ENCODE measurements at regions not wholly inside any gene's neighbourhood (a gene's known extent, or its start where the extent isn't known, plus 50 kb on each side); places are given as distances from the start of the nearest gene placed in this dataset.
"Not testable (repeated sequence)": the region's sequence is repeated elsewhere in the genome, so short reads cannot be mapped to it uniquely, and the experiment has no call there.

DNA sequence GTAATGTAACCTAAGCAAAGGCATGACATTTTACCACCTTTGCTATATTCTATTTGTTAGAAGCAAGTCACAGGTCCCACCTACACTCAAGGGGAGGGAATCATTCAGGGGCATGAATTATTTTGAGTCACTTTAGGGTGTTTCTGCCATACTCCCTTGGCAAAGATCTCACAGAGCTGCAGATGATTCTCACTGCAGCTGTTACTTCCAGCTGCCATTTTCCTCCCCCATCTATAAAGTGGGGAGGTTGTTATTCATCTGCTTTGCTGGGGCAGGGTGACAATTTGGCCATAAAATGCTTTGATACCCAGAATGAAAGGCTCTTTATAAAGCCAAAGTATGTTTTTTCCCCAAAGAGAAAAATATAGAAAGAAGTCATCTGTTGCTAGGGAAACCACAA is 136.5 kb upstream of the SMIM31 start:
- no peak for DNase-seq

DNA sequence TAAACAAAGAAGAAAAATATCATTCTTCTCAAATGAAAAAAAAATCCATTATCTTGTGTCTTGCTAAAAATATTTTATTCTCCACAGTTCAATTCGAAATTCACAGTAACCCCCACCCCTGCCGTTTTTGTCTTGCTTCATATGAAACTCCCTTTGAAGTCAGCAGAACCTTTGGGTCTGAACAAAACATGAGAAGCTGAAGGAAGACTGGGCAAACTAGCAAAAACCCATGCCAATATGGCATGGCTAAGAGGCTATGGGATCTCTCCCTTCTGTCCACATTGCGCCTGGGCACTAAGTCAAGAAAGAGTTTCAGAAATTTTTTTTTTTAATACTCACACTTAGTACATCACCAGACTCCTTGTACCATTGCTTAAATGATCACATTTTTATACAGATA is 136.0 kb upstream of the SMIM31 start:
- DNase-seq = no peak

DNA sequence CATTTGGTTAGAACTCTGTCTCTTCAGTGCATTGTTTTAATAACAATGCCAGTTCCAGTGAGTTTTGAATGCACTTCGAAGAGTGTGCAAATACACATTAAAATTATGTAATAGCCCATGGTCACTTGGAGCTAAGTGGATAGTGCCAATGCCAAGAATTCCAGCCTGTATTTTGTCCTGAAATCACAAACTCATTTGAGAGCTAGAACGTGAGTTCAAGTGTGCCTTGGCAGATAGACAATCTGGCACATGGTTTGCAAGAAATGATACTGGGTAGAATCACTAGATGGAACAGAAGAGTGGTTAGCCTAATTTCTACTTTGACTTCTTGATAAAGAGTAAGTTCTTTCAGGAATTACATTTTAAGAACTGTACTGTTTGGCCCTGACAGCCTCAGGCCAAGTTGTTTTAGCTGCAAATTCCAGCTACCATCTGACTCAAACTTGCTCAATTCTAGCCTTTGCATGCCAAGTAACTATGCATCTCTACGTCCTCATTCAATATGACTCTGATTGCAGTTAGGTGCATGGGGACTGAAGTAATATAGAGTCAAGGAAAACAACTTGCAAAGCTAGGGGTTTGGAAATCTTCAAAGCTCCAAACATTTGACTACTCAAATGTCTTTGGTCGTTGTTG is 131.9 kb upstream of the SMIM31 start:
- DNase-seq = no peak

DNA sequence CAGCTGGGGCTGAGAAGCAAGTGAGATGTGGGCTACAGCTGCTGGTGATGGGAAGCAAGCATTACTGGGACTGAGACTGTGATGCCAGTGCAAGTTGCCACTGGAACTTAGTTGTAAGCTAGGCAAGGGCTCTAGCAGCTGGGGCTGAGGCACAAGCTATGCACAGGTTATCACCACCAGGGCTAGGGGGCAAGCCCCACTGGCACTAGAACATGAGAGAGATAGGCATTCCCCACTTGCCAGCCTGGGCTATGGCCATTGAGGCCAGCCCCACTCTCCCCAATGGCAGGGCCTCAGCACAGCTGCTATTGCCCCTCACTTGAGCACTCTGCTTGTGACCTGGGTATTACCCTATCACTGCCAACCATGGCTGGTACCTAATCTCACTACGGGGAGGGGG is 130.8 kb upstream of the SMIM31 start:
- DNase-seq = no peak

DNA sequence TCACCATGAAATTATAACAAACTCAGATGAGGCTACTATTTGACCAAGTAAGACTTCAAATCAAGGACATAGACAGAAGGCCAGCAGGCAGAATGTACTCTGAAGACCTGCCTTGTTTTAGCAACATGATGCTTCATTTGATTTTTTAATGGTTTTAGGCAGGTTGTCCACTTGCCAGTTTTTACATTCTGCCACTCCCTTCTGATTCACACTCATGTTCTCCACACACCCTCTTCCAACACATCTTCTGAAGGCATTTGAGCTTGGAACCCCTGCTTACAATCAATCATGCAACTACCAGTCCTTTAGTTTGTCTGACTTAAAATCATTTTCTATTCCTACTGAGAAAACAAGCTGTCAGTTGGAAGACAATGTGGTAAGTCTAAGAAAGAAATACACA is 114.9 kb upstream of the SMIM31 start:
- DNase-seq = no peak

DNA sequence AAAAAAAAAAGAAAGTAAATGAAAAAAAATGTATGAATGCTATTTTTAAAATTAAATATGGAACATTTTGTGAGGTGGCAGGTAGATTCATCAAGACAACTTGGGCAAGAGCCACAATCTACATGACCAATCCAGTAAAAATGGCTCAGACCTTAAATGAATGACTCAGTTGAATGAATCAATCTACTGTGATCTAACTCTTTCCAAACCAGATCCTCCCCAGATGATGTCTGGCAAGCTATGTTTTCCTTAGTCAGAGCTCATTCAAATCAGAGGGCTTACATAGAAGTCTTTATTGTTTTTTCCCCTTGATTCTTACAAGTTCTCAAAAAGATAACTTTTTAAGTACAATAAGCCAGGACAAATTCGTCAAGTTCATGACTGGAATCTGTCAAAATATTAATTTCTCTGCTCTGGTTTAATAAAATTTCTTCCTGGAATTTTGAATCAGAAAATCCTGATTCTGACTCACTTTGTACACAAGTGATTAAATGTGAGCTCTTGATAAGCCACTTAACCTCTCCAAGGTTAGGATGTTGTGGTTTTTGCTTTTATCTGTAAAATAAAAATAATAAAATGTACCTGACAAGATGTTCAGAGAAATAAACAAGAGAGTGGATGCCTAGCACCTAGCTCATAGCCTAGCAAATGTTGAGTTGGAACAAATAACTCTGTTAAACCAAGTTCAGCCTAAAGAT is 105.6 kb upstream of the SMIM31 start:
- no peak for DNase-seq

DNA sequence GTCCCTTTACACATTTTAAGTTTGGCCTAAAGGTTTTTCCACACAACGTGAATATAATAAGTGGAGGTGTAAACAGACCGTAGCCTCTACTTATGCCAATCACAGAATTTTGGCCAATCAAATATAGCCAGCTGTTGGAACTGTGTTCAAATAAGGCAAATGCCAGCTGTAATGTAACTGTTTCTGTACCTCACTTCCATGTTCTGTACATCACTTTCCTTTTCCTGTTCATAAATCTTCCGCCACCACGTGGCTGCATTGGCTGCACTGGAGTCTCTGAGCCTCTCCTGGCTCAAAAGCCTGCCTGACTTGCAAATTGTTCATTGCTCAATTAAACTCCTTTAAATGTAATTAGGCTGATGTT is 105.1 kb upstream of the SMIM31 start:
- DNase-seq = no peak

DNA sequence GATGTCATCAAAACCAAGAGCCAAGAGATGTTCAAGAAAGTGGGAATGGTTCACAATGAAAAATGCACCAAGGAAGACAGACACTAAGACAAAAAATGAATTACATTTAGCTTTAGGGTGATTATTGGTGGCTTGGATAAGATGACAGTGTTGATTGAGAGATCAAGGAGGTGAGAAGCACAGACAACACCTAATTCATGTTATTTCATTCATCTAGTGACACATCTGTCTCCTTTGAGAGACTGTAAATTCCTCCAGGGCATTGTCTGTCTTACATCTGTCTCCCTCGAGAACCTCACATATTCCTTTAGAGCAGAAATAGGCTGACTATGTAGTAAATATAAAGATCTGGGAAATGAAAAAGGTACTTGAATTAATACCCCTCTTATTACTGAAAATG is 94.2 kb upstream of the SMIM31 start:
- no peak for DNase-seq

DNA sequence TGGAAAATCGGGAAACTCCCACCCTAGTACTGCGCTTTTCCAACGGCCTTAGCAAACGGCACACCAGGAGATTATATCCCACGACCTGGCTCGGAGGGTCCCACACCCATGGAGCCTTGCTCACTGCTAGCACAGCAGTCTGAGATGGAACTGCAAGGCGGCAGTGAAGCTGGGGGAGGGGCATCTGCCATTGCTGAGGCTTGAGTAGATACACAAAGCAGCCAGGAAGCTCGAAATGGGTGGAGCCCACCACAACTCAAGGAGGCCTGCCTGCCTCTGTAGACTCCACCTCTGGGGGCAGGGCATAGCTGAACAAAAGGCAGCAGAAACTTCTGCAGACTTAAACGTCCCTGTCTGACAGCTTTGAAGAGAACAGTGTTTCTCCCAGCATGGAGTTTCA is 77.8 kb upstream of the SMIM31 start:
- DNase-seq = not testable (repeated sequence)

DNA sequence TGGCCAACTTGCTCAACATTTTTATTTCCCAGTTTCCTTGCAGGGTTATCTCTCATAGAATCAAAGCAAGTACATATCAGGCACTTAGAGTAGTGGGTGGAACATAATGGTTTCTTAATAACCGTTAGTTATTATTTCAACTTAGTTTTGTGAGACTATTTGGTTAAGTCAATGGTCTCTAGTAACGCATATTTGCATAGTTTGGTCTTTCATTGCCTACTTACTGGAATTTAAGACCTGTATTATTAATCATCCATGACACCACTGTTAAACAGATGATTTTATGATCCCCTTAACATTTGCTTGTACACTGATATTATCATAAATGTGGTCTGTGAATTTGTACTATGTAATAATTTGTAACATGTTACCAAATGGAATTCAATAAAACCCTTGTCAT is 70.9 kb upstream of the SMIM31 start:
- peak; percentile 45 to 61 for DNase-seq

DNA sequence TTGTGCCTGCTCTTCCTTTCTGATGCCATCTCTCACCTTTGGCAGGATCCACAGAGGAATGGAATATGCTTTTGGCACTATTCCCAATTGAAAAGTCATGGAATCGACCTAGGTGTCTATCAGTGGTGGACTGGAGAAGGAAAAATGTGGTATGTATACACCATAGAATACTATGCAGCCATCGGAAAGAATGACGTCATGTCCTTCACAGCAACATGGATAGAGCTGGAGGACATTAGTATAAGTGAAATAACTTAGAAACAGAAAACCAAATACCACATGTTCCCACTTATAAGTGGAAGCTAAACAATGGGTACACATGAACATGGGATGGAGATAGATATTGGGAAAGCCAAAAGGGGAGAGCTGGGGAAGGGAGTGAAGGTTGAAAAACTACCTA is 58.3 kb upstream of the SMIM31 start:
- DNase-seq = no peak

DNA sequence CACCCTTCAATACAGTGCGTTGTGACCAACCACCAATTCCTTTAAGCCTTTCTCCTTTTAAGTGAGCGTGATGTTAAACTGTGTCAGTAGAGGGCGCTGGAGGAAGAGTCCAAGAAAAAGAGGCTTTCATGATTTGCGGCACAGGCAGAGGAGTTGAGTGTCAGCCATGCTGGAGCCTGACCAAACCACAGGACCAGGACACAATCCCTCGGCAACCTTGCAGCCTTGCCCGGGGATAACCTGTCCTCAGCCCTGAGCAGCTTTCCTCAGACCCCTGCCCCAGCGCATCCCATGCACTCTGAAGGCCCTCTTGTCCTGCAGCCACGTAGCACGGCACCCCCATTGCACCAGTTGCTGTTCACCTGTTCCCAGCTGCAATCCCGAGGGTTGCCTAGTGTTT is 53.5 kb upstream of the SMIM31 start:
- DNase-seq = peak; percentile 6 to 58

DNA sequence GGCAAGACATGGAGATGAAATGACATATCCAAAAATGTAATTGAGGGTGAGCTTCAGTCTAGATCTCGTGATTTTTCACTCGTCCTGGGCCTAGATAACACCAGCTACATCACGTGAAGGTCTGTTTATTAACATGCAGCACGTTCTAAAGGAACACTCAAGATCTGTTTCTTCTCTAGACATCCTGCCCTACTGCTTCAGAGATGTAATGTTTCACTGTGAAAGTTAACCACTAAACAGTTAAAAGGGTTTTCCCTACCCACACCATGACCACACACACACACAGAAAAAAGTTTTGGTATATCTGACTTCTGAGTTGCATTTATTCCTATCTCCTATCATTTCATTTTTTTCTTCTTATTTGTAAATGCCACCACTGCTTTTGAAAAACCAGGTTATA is 52.3 kb upstream of the SMIM31 start:
- no peak for DNase-seq

Data from NCI-H526 (cell line).